Esophagus squamous epithelium (tissue), 4 donors: ENCODE measurements at regions not wholly inside any gene's neighbourhood (a gene's known extent, or its start where the extent isn't known, plus 50 kb on each side); places are given as distances from the start of the nearest gene placed in this dataset.

Experiments
- POLR2A ChIP-seq, 4 donors: fragments of 450-650 bp; IDR thresholded peaks; one replicate each; pipeline ENCODE4 v1.6.1; 2017; ENCODE audit warnings: antibody characterized with exemption in 4 of 4, mild to moderate bottlenecking in 4 of 4, moderate library complexity in 3 of 4
- TF ChIP-seq, protein P1 (sequence below), 6 experiments: fragments of 450-650 bp in 4 of 6; fragments of 200-600 bp in 2 of 6; sonication (generic) in 2 of 6; IDR thresholded peaks; one replicate each; pipeline ENCODE4 v1.5.1; 2016 to 2019; ENCODE audit warnings: antibody characterized with exemption in 6 of 6, mild to moderate bottlenecking in 4 of 6, moderate library complexity in 4 of 6

DNA sequence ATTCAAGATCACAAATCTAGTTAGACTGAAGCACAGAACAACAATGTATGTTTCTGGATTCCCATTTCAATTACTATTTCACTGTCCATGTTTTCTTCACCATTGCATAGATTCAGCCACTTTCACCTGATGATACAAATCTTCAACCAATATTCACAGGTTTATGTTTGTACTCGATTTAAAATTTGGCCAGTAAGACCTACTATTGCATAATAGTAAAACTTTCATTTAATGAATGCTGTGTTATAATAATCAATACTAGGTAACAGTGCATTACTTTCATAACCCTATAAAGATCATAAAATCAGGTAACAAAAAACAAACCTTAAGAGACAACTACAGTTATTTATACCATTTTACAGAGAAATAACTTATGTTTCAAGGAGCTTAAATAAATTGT is 2209.1 kb downstream of the ARAP2 start:
- TF ChIP-seq, protein P1, sequence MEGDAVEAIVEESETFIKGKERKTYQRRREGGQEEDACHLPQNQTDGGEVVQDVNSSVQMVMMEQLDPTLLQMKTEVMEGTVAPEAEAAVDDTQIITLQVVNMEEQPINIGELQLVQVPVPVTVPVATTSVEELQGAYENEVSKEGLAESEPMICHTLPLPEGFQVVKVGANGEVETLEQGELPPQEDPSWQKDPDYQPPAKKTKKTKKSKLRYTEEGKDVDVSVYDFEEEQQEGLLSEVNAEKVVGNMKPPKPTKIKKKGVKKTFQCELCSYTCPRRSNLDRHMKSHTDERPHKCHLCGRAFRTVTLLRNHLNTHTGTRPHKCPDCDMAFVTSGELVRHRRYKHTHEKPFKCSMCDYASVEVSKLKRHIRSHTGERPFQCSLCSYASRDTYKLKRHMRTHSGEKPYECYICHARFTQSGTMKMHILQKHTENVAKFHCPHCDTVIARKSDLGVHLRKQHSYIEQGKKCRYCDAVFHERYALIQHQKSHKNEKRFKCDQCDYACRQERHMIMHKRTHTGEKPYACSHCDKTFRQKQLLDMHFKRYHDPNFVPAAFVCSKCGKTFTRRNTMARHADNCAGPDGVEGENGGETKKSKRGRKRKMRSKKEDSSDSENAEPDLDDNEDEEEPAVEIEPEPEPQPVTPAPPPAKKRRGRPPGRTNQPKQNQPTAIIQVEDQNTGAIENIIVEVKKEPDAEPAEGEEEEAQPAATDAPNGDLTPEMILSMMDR (IDR thresholded peaks at IDR 0.05), result no peak
- no peak for TF ChIP-seq POLR2A (IDR thresholded peaks at IDR 0.05)
